Amygdala (tissue), 56 donors: ENCODE measurements at regions not wholly inside any gene's neighbourhood (a gene's known extent, or its start where the extent isn't known, plus 50 kb on each side); places are given as distances from the start of the nearest gene placed in this dataset.
"Not testable (repeated sequence)": the region's sequence is repeated elsewhere in the genome, so short reads cannot be mapped to it uniquely, and the experiment has no call there.

Experiments
- DNase-seq, 56 donors: peaks; one replicate each; lab custom pipeline; 2025; lab: John Stamatoyannopoulos, UW

GRCh38 chr9:89850153-89850552 lies 245.3 kb downstream of the GADD45G start:
- no peak for DNase-seq

- DNase-seq, result peak in 4 of 56 donors; percentile 8 to 17 (median 16)
These were observed 246.0 kb downstream of the GADD45G start for GRCh38 chr9:89850631-89851325.

GRCh38 chr9:89853161-89853560 lies 248.3 kb downstream of the GADD45G start:
- DNase-seq, result no peak

GRCh38 chr9:89853931-89854330 lies 249.1 kb downstream of the GADD45G start:
- no peak for DNase-seq

GRCh38 chr9:89854715-89855475 lies 250.1 kb downstream of the GADD45G start:
- DNase-seq, result no peak

GRCh38 chr9:89856296-89856695 lies 251.5 kb downstream of the GADD45G start:
- not testable (repeated sequence) for DNase-seq

GRCh38 chr9:89856950-89857349 lies 252.1 kb downstream of the GADD45G start:
- DNase-seq, result not testable (repeated sequence)

GRCh38 chr9:89859842-89860241 lies 255.0 kb downstream of the GADD45G start:
- DNase-seq, result not testable (repeated sequence)

GRCh38 chr9:89861371-89861770 lies 256.6 kb downstream of the GADD45G start:
- DNase-seq, result not testable (repeated sequence)

- DNase-seq, result no peak
These were observed 257.5 kb downstream of the GADD45G start for GRCh38 chr9:89862316-89862715.

- no peak for DNase-seq
These were observed 258.3 kb downstream of the GADD45G start for GRCh38 chr9:89863141-89863540.

GRCh38 chr9:89863837-89864236 lies 259.0 kb downstream of the GADD45G start:
- no peak for DNase-seq

GRCh38 chr9:89864257-89864656 lies 259.4 kb downstream of the GADD45G start:
- no peak for DNase-seq

- no peak for DNase-seq
These were observed 259.9 kb downstream of the GADD45G start for GRCh38 chr9:89864731-89865130.

GRCh38 chr9:89865357-89865756 lies 260.5 kb downstream of the GADD45G start:
- DNase-seq, result no peak

- DNase-seq, result no peak
These were observed 261.2 kb downstream of the GADD45G start for GRCh38 chr9:89865981-89866380.

- no peak for DNase-seq
These were observed 261.9 kb downstream of the GADD45G start for GRCh38 chr9:89866701-89867100.

- no peak for DNase-seq
These were observed 263.3 kb downstream of the GADD45G start for GRCh38 chr9:89868100-89868499.

GRCh38 chr9:89869793-89870580 lies 265.2 kb downstream of the GADD45G start:
- no peak for DNase-seq

GRCh38 chr9:89871871-89872331 lies 267.1 kb downstream of the GADD45G start:
- DNase-seq, result no peak

- DNase-seq, result no peak
These were observed 267.7 kb downstream of the GADD45G start for GRCh38 chr9:89872426-89872912.
